RCC 7860 (cell line): ENCODE measurements at regions not wholly inside any gene's neighbourhood (a gene's known extent, or its start where the extent isn't known, plus 50 kb on each side); places are given as distances from the start of the nearest gene placed in this dataset.
A peak's percentile ranks its signal among the peaks of the same experiment; 100 is the strongest.
"Not testable (repeated sequence)": the region's sequence is repeated elsewhere in the genome, so short reads cannot be mapped to it uniquely, and the experiment has no call there.

Source experiments
- DNase-seq: peaks from one replicate; pipeline ENCODE4 v3.0.0-alpha.2; 2015; ENCODE audit warnings: low spot score
- FAIRE-seq: peaks from 2 replicates; lab custom pipeline; 2012; peaks lifted over from hg19 to GRCh38; lab: Jason Lieb, UNC

GRCh38 chr2:64792300-64792699, 138.6 kb upstream of the SERTAD2 start:
- FAIRE-seq (no peak), DNase-seq (peak; percentile 16)

GRCh38 chr2:64792995-64793639, 139.4 kb upstream of the SERTAD2 start:
- FAIRE-seq: no peak
- DNase-seq: no peak

DNA sequence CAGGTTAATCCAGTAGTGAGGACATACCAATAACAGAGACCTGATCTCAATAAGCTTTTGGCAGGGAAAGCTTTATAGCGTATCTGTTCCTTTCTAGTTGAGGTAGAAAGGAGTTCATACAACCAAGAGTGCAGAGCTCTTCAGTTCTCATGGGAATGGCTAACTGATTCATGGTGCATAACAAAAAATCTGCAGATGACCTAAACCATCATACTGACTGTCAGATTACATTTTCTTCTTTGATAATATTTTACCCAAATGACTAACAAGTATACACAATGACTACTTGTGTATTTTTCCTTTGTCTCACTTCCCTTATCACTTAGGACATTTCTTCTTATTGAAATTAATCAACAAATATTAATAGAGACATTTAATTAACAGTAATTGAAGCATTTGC, 140.0 kb upstream of the SERTAD2 start:
- FAIRE-seq (peak; percentile 84), DNase-seq (peak; percentile 52)

GRCh38 chr2:64794426-64794995, 140.8 kb upstream of the SERTAD2 start:
- DNase-seq: no peak
- no peak for FAIRE-seq

GRCh38 chr2:64795024-64795592, 141.4 kb upstream of the SERTAD2 start:
- FAIRE-seq: no peak
- DNase-seq: no peak

- FAIRE-seq: no peak
- no peak for DNase-seq
Observed at GRCh38 chr2:64796926-64797325, 143.2 kb upstream of the SERTAD2 start.

GRCh38 chr2:64797881-64798575, 144.3 kb upstream of the SERTAD2 start:
- peak; percentile 78 for DNase-seq

GRCh38 chr2:64799592-64800252, 146.0 kb upstream of the SERTAD2 start:
- FAIRE-seq (peak; percentile 72), DNase-seq (peak; percentile 75)

More at GRCh38 chr2:64797881-64798575, 144.3 kb upstream of the SERTAD2 start:
- peak; percentile 94 for FAIRE-seq

DNA sequence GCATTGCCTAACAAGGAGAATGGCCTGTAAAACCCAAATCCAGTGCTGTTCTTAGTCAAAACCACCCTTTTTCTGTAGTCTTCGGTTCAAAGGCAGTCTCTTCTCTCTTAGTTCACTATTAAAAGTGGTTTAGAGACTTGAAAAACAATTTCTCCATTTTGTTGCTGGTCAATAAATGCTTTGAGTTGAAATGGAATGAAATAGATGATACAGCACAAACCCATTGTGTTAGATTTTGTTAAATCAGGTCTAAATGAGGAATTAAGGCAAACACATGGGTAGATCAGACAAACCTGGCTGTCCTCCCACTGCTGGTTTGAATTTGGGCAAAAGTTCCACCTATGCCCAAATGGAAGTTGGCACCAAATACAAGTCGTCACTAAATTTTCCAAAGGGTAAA, 150.1 kb upstream of the SERTAD2 start:
- FAIRE-seq: no peak

GRCh38 chr2:64804651-64805050, 150.9 kb upstream of the SERTAD2 start:
- no peak for DNase-seq
- FAIRE-seq: no peak

More for the DNA sequence above, 150.1 kb upstream of the SERTAD2 start:
- no peak for DNase-seq

- DNase-seq: peak; percentile 100
- FAIRE-seq: peak; percentile 97
Observed at GRCh38 chr2:64807417-64807816, 153.7 kb upstream of the SERTAD2 start.

DNA sequence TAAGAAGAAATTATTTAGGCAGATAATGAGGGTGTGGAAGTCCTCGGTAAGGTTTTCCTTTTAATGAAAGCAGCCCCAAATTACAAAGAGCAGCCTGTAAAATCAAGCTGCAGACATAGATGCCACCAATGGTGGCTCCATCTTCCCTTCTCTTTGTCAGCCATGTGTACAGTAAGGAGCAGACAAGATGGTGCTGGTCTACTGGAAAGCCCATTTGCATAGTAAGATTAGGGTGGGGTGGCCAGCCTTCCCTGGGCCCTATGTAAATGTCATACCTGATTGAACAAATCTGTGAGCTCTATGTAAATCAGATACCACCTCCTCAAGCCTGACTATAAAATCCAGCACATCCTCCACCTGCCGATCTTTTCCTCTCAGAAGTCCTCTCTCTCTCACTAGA, 154.4 kb upstream of the SERTAD2 start:
- DNase-seq: no peak
- no peak for FAIRE-seq

GRCh38 chr2:64808754-64809153, 155.0 kb upstream of the SERTAD2 start:
- DNase-seq (no peak), FAIRE-seq (no peak)

DNA sequence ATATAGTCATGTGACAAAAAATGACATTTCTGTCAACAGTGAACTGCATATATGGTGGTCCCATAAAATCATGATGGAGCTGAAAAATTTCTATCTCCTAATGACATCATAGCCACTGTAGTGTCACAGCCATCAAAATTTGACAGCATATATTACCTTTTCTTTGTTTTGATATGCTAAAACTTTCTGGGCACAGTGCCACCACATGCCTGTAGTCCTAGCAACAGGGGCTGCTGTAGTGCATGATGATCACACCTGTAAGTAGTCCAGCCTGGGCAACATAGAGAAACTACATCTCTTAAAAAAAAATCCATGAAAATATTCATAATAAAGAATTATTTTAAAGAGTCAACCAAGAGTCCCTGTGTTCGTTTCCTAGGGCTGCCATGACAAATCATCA, 155.5 kb upstream of the SERTAD2 start:
- DNase-seq (no peak), FAIRE-seq (no peak)

GRCh38 chr2:64812285-64812684, 158.6 kb upstream of the SERTAD2 start:
- no peak for FAIRE-seq
- DNase-seq: no peak

GRCh38 chr2:64814007-64814406, 160.3 kb upstream of the SERTAD2 start:
- no peak for DNase-seq
- FAIRE-seq: no peak

GRCh38 chr2:64816526-64816925, 162.8 kb upstream of the SERTAD2 start:
- FAIRE-seq, DNase-seq: not testable (repeated sequence)

- FAIRE-seq: no peak
- DNase-seq: no peak
Observed at GRCh38 chr2:64817453-64817852, 163.7 kb upstream of the SERTAD2 start.

- no peak for FAIRE-seq
Observed at GRCh38 chr2:64818664-64819060, 164.9 kb upstream of the SERTAD2 start.

GRCh38 chr2:64819361-64819760, 165.6 kb upstream of the SERTAD2 start:
- no peak for FAIRE-seq

More at GRCh38 chr2:64818664-64819060, 164.9 kb upstream of the SERTAD2 start:
- DNase-seq: no peak

More at GRCh38 chr2:64819361-64819760, 165.6 kb upstream of the SERTAD2 start:
- DNase-seq: no peak
